Endodermal cell (in vitro differentiated cells): ENCODE measurements at regions not wholly inside any gene's neighbourhood (a gene's known extent, or its start where the extent isn't known, plus 50 kb on each side); places are given as distances from the start of the nearest gene placed in this dataset.

Experiments used
- DNase-seq: peaks from one replicate; pipeline ENCODE4 v3.0.0-alpha.2; 2017
- H3K27ac ChIP-seq: 2 replicates; pipeline ENCODE4 v1.5.1; 2013; ENCODE audit warnings: mild to moderate bottlenecking, low read depth, low read length, moderate library complexity
- H3K27me3 ChIP-seq: 2 replicates; pipeline ENCODE4 v1.6.1; 2013; ENCODE audit warnings: mild to moderate bottlenecking, low read length, moderate library complexity; ENCODE audit not compliant: insufficient read depth, control insufficient read depth, poor library complexity, severe bottlenecking
- H3K36me3 ChIP-seq: 2 replicates; pipeline ENCODE4 v1.7.0; 2013; ENCODE audit warnings: mild to moderate bottlenecking, low read length, moderate library complexity; ENCODE audit not compliant: control insufficient read depth, insufficient read depth
- H3K4me1 ChIP-seq: one replicate; pipeline ENCODE4 v1.7.0; 2013; ENCODE audit warnings: low read length; ENCODE audit not compliant: control insufficient read depth, insufficient read depth
- H3K4me3 ChIP-seq: 2 replicates; pipeline ENCODE4 v1.5.1; 2013; ENCODE audit warnings: mild to moderate bottlenecking, low read length, moderate library complexity
- H3K9ac ChIP-seq: 2 replicates; pipeline ENCODE4 v1.6.1; 2013; ENCODE audit warnings: mild to moderate bottlenecking, low read length, moderate library complexity; ENCODE audit not compliant: poor library complexity, severe bottlenecking; ENCODE audit errors: extremely low read depth
- H3K9me3 ChIP-seq: 2 replicates; pipeline ENCODE4 v1.6.1; 2013; ENCODE audit warnings: mild to moderate bottlenecking, low read length, moderate library complexity; ENCODE audit not compliant: control insufficient read depth
- H3K27ac Mint-ChIP-seq: 2 replicates; pipeline ENCODE4 v1.8.0; 2020; ENCODE audit warnings: mixed read lengths
- H3K27me3 Mint-ChIP-seq: 2 replicates; pipeline ENCODE4 v1.8.0; 2021; ENCODE audit warnings: mild to moderate bottlenecking, mixed read lengths; ENCODE audit not compliant: insufficient read depth
- H3K36me3 Mint-ChIP-seq: 2 replicates; pipeline ENCODE4 v1.8.0; 2020; ENCODE audit warnings: low read depth, mixed read lengths
- H3K4me1 Mint-ChIP-seq: 2 replicates; pipeline ENCODE4 v1.8.0; 2020; ENCODE audit warnings: mixed read lengths
- H3K4me3 Mint-ChIP-seq: 2 replicates; pipeline ENCODE4 v1.8.0; 2020; ENCODE audit warnings: mild to moderate bottlenecking, moderate library complexity, mixed read lengths
- H3K9me3 Mint-ChIP-seq: 2 replicates; pipeline ENCODE4 v1.8.0; 2020; ENCODE audit warnings: mild to moderate bottlenecking, mixed read lengths
- WGBS, 2 experiments: methylation state at CpG; one replicate each; pipeline versions ENCODE4 v1.1.5 to v1.1.7; 2013; ENCODE audit warnings: missing lambda C conversion rate in 2 of 2, mixed read lengths in 1 of 2; ENCODE audit not compliant: insufficient coverage in 1 of 2, insufficient read length in 1 of 2; 5-methylcytosine and 5-hydroxymethylcytosine counted together
- TF ChIP-seq, protein P1 (sequence below): fragments of 200-600 bp; sonication (generic); conservative IDR thresholded peaks from 2 replicates; pipeline ENCODE4 v1.5.0; 2021; ENCODE audit warnings: antibody characterized with exemption, mild to moderate bottlenecking

DNA sequence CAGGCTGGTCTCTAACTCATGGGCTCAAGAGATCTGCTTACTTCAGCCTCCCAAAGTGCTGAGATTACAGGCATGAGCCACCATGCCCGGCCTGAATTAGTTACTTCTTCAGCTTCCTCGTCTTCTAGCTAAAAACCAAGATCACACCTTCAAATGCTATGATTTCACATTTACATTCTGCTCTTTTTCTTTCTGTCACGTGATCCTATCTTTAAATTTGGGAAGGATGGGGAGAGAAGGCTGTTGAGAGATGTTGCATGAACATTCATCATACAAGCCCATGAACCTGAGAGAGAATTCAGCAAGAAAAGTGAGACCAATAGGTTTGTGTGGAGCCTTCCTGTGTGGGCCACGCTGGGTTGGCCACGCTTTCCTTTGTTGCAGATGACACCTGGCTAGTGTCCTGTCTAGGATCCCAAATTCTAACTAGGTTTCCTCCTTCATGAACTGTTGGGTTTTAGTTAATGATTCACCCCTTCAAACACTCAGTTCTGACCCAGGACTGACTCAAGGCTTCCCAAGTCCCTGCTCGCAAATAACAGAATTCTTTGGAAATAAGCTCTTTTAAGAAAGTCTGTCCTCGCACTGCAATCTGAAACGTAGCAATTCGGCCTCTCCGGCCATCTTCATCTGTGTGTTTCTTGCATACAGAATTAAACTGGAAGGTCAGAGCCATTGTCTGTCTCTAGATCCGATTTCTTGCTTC, 57.3 kb upstream of the CREB1 start:
- Mint-ChIP-seq H3K4me1 (peaks cover 44% of the 10 kb centered on the region), H3K27ac (peak overlapping the region; percentile 86), H3K36me3 (no peaks in the 10 kb centered on the region), H3K4me3 (no peak overlapping the region), H3K27me3 (no peaks in the 10 kb centered on the region), H3K9me3 (no peaks in the 10 kb centered on the region)
- Histone ChIP-seq H3K4me3 (peak overlapping the region; percentile 5), H3K9me3 (no peaks in the 10 kb centered on the region), H3K27me3 (no peaks in the 10 kb centered on the region), H3K9ac (no peak overlapping the region), H3K4me1 (peaks cover 9% of the 10 kb centered on the region), H3K36me3 (no peaks in the 10 kb centered on the region), H3K27ac (peak overlapping the region; percentile 9)
- TF ChIP-seq, protein P1, sequence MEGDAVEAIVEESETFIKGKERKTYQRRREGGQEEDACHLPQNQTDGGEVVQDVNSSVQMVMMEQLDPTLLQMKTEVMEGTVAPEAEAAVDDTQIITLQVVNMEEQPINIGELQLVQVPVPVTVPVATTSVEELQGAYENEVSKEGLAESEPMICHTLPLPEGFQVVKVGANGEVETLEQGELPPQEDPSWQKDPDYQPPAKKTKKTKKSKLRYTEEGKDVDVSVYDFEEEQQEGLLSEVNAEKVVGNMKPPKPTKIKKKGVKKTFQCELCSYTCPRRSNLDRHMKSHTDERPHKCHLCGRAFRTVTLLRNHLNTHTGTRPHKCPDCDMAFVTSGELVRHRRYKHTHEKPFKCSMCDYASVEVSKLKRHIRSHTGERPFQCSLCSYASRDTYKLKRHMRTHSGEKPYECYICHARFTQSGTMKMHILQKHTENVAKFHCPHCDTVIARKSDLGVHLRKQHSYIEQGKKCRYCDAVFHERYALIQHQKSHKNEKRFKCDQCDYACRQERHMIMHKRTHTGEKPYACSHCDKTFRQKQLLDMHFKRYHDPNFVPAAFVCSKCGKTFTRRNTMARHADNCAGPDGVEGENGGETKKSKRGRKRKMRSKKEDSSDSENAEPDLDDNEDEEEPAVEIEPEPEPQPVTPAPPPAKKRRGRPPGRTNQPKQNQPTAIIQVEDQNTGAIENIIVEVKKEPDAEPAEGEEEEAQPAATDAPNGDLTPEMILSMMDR: no peak
- 89 to 95% methylated on average over 8 to 11 of the region's 11 CpGs for WGBS, 2 experiments
- no peak for DNase-seq

DNA sequence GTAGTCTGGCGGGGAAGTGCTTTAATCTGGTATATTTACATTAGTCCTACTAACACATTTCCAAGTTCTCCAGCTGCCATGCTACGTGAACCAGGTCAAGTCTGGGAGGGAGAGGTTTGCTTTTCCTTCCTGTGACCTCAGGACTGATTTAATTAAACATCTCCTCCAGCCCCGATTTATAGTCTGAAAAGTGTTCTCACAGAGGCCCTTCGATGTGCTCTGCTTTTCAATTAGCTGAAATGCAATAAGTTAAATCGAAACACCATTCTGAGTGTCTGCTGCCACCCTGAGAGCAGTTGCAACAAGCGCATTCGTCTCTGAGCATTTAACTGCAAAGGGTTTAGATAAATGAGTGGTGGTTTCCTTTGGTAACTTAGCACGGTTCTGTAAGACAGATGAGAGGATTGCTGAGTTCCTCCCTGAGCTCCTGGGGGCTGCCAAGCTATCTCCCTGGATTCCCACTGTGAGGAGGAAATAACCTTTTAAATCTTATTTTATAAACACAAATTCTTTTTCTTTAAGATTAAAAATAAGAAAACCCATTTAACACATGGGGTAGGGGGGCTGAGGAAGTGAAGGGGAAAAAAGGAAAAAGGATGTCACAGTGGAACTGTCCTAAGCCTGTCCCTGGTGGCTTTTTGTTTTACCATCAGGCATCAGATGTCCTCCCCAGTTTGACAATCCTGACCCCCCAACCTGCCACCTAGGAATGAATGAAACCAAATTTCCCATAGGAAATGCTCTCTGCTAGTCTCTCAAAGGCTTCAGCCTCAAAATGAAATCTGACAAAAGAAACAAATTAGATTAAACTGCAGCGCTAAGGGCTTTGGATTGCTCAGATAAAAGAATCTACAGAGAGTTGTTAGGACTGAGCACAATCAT, 56.5 kb upstream of the CREB1 start:
- peaks cover 9% of the 10 kb centered on the region for H3K4me1 ChIP-seq
- TF ChIP-seq, protein P1: peak; percentile 81
- H3K4me3 ChIP-seq: peak overlapping the region; percentile 5
- Mint-ChIP-seq H3K27me3 (no peaks in the 10 kb centered on the region), H3K27ac (peak overlapping the region; percentile 86), H3K9me3 (no peaks in the 10 kb centered on the region), H3K4me3 (no peak overlapping the region), H3K36me3 (no peaks in the 10 kb centered on the region), H3K4me1 (peaks cover 39% of the 10 kb centered on the region)
- no peaks in the 10 kb centered on the region for H3K36me3 ChIP-seq
- no peak overlapping the region for H3K9ac ChIP-seq
- no peaks in the 10 kb centered on the region for H3K9me3 ChIP-seq
- DNase-seq: peak; percentile 80
- H3K27ac ChIP-seq: peak overlapping the region; percentile 9
- no peaks in the 10 kb centered on the region for H3K27me3 ChIP-seq
- WGBS, 2 experiments: 27 to 33% methylated on average over 6 to 9 of the region's 9 CpGs

DNA sequence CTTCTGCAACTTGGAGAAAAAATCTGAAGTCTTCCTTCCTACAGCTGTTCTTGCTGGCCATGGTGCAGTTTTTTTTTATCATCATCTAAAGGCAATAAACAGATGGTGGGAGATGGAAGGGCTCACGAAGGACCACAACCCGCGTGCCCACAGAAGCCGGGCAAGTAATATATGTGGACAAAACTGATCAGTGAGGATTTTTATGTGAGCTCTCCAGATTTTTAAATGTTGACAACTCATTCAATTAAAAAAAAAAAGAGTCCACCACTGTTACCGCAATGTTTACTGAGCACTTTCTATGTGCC, 55.9 kb upstream of the CREB1 start:
- TF ChIP-seq, protein P1: no peak
- no peak for DNase-seq
- H3K27me3 Mint-ChIP-seq: no peaks in the 10 kb centered on the region
- no peaks in the 10 kb centered on the region for H3K9me3 Mint-ChIP-seq
- Histone ChIP-seq H3K27me3 (no peaks in the 10 kb centered on the region), H3K4me3 (no peak overlapping the region), H3K27ac (no peak overlapping the region), H3K9me3 (no peaks in the 10 kb centered on the region), H3K4me1 (peaks cover 9% of the 10 kb centered on the region), H3K36me3 (no peaks in the 10 kb centered on the region), H3K9ac (no peak overlapping the region)
- no peak overlapping the region for H3K4me3 Mint-ChIP-seq
- H3K27ac Mint-ChIP-seq: peak overlapping the region; percentile 26
- 91 to 97% methylated on average over 5 of the region's 5 CpGs for WGBS, 2 experiments
- no peaks in the 10 kb centered on the region for H3K36me3 Mint-ChIP-seq
- peaks cover 39% of the 10 kb centered on the region for H3K4me1 Mint-ChIP-seq
